CD14-positive monocyte (primary cell): ENCODE measurements at regions not wholly inside any gene's neighbourhood (a gene's known extent, or its start where the extent isn't known, plus 50 kb on each side); places are given as distances from the start of the nearest gene placed in this dataset.

Experiments used
- DNase-seq, 3 donors: peaks; one replicate each; pipeline ENCODE4 v3.0.0-alpha.2; 2011 to 2022
- H2AFZ ChIP-seq: 2 replicates; pipeline ENCODE4 v1.6.0; 2012; ENCODE audit warnings: mild to moderate bottlenecking, low read depth, low read length, inconsistent platforms; ENCODE audit not compliant: insufficient read depth, poor library complexity, severe bottlenecking
- H3K27ac ChIP-seq, 2 donors: 1 replicate in 1 of 2; 2 replicates in 1 of 2; pipeline ENCODE4 v1.5.1; 2012 to 2013; ENCODE audit warnings: low read length in 2 of 2, control low read depth in 1 of 2, inconsistent platforms in 1 of 2, low read depth in 1 of 2, mild to moderate bottlenecking in 1 of 2
- H3K27me3 ChIP-seq, 2 donors: one replicate each; pipeline versions ENCODE4 v1.6.0 to v1.6.1; 2011 to 2013; ENCODE audit warnings: low read length in 2 of 2; ENCODE audit not compliant: control insufficient read depth in 2 of 2, insufficient read depth in 2 of 2
- H3K36me3 ChIP-seq, 2 donors: replicated peaks in 1 of 2; 1 replicate in 1 of 2; 2 replicates in 1 of 2; pipeline versions ENCODE4 v1.5.1 to v1.6.1; 2012 to 2013; ENCODE audit warnings: low read length in 2 of 2, control low read depth in 1 of 2, inconsistent platforms in 1 of 2, mild to moderate bottlenecking in 1 of 2; ENCODE audit not compliant: insufficient read depth in 2 of 2, control insufficient read depth in 1 of 2
- H3K4me1 ChIP-seq, 2 donors: 1 replicate in 1 of 2; 2 replicates in 1 of 2; pipeline versions ENCODE4 v1.5.1 to v1.6.1; 2012 to 2013; ENCODE audit warnings: low read length in 2 of 2, control low read depth in 1 of 2, inconsistent platforms in 1 of 2, mild to moderate bottlenecking in 1 of 2, moderate library complexity in 1 of 2; ENCODE audit not compliant: insufficient read depth in 2 of 2, control insufficient read depth in 1 of 2
- H3K4me2 ChIP-seq: replicated peaks from 2 replicates; pipeline ENCODE3; 2012; ENCODE audit warnings: low read length, moderate library complexity, mild to moderate bottlenecking; ENCODE audit not compliant: poor library complexity, severe bottlenecking; ENCODE audit errors: extremely low read depth
- H3K4me3 ChIP-seq, 3 experiments: fragments of 200-600 bp in 1 of 3; sonication (generic) in 1 of 3; replicated peaks in 1 of 3; 1 replicate in 2 of 3; 2 replicates in 1 of 3; pipeline ENCODE4 v1.5.1; 2011 to 2013; ENCODE audit warnings: low read length in 3 of 3, mild to moderate bottlenecking in 3 of 3, control low read depth in 2 of 3, low read depth in 2 of 3, inconsistent platforms in 1 of 3, moderate library complexity in 1 of 3
- H3K79me2 ChIP-seq: 2 replicates; pipeline ENCODE4 v1.6.0; 2012; ENCODE audit warnings: mild to moderate bottlenecking, control low read depth, inconsistent platforms, low read length, moderate library complexity; ENCODE audit not compliant: insufficient read depth
- H3K9ac ChIP-seq: 2 replicates; pipeline ENCODE4 v1.6.0; 2017; ENCODE audit warnings: low read length, mild to moderate bottlenecking; ENCODE audit not compliant: insufficient read depth, poor library complexity, severe bottlenecking
- H3K9me3 ChIP-seq, 2 donors: replicated peaks in 1 of 2; 1 replicate in 1 of 2; 2 replicates in 1 of 2; pipeline versions ENCODE4 v1.5.1 to v1.6.1; 2012 to 2013; ENCODE audit warnings: low read length in 2 of 2, control low read depth in 1 of 2; ENCODE audit not compliant: control insufficient read depth in 1 of 2, insufficient read depth in 1 of 2
- H4K20me1 ChIP-seq: 2 replicates; pipeline ENCODE4 v1.6.0; 2012; ENCODE audit warnings: mild to moderate bottlenecking, low read length, control low read depth, moderate library complexity; ENCODE audit not compliant: insufficient read depth
- H3K27ac Mint-ChIP-seq, 7 donors: one replicate each; pipeline ENCODE4 v1.8.0; 2020; ENCODE audit warnings: mild to moderate bottlenecking in 7 of 7, mixed read lengths in 7 of 7, moderate library complexity in 6 of 7, inconsistent platforms in 2 of 7
- H3K27me3 Mint-ChIP-seq, 3 donors: one replicate each; pipeline ENCODE4 v1.8.0; 2021 to 2022; ENCODE audit warnings: low read depth in 3 of 3, mild to moderate bottlenecking in 3 of 3, mixed read lengths in 3 of 3, moderate library complexity in 3 of 3, inconsistent platforms in 1 of 3
- H3K36me3 Mint-ChIP-seq, 2 donors: one replicate each; pipeline ENCODE4 v1.8.0; 2020; ENCODE audit warnings: mixed read lengths in 2 of 2, inconsistent platforms in 1 of 2, mild to moderate bottlenecking in 1 of 2
- H3K4me1 Mint-ChIP-seq: one replicate; pipeline ENCODE4 v1.8.0; 2020; ENCODE audit warnings: mild to moderate bottlenecking, mixed read lengths
- H3K4me3 Mint-ChIP-seq, 2 donors: one replicate each; pipeline ENCODE4 v1.8.0; 2020; ENCODE audit warnings: mild to moderate bottlenecking in 2 of 2, mixed read lengths in 2 of 2, moderate library complexity in 1 of 2
- H3K9me3 Mint-ChIP-seq, 7 donors: one replicate each; pipeline ENCODE4 v1.8.0; 2020 to 2022; ENCODE audit warnings: mixed read lengths in 7 of 7, mild to moderate bottlenecking in 6 of 7, moderate library complexity in 6 of 7, inconsistent platforms in 2 of 7
- CTCF ChIP-seq: fragments of 200-600 bp; IDR thresholded peaks from one replicate; pipeline ENCODE4 v1.8.0; 2022; ENCODE audit warnings: antibody characterized with exemption, mild to moderate bottlenecking
- WGBS: methylation state at CpG from one replicate; pipeline ENCODE4 v1.1.5; 2013; ENCODE audit warnings: missing lambda C conversion rate; ENCODE audit not compliant: insufficient coverage; 5-methylcytosine and 5-hydroxymethylcytosine counted together
- intact Hi-C, 2 donors: fragments of 100-400 bp; cut with micrococcal nuclease; formaldehyde crosslinking; loops; one replicate each; pipeline versions ENCODE4 v1.15.0 to v1.15.1; 2023

GRCh38 chr1:30035522-30036228 is 687.7 kb downstream of the MATN1 start:
- Histone ChIP-seq H4K20me1 (no peaks in the 10 kb centered on the region), H3K27me3 (no peaks in the 10 kb centered on the region), H2AFZ (no peak overlapping the region), H3K27ac (no peak overlapping the region), H3K4me3 (no peak overlapping the region), H3K9me3 (peaks cover 0 to 8% of the 10 kb centered on the region in 2 donors), H3K4me2 (no peak overlapping the region), H3K9ac (no peak overlapping the region), H3K79me2 (no peaks in the 10 kb centered on the region), H3K36me3 (no peaks in the 10 kb centered on the region), H3K4me1 (no peaks in the 10 kb centered on the region)
- no peak overlapping the region for H3K4me3 Mint-ChIP-seq
- no peak for DNase-seq
- intact Hi-C loops = no loop called here
- H3K9me3 Mint-ChIP-seq = peaks cover 0 to 9% (median 5%) of the 10 kb centered on the region in 7 donors
- no peaks in the 10 kb centered on the region for H3K4me1 Mint-ChIP-seq
- H3K36me3 Mint-ChIP-seq = no peaks in the 10 kb centered on the region
- WGBS = 65% methylated on average over 3 of the region's 8 CpGs
- no peak overlapping the region for H3K27ac Mint-ChIP-seq
- H3K27me3 Mint-ChIP-seq = peaks cover 0 to 4% (median 3%) of the 10 kb centered on the region in 3 donors
- TF ChIP-seq CTCF = no peak

GRCh38 chr1:30034627-30035521 is 688.5 kb downstream of the MATN1 start:
- Histone ChIP-seq H3K36me3 (no peaks in the 10 kb centered on the region), H3K27me3 (no peaks in the 10 kb centered on the region), H3K9ac (no peak overlapping the region), H3K9me3 (peaks cover 0 to 8% of the 10 kb centered on the region in 2 donors), H3K27ac (no peak overlapping the region), H4K20me1 (no peaks in the 10 kb centered on the region), H3K4me1 (no peaks in the 10 kb centered on the region), H2AFZ (no peak overlapping the region), H3K79me2 (no peaks in the 10 kb centered on the region), H3K4me3 (no peak overlapping the region), H3K4me2 (no peak overlapping the region)
- H3K4me1 Mint-ChIP-seq = no peaks in the 10 kb centered on the region
- H3K27ac Mint-ChIP-seq = no peak overlapping the region
- H3K4me3 Mint-ChIP-seq = no peak overlapping the region
- no peaks in the 10 kb centered on the region for H3K36me3 Mint-ChIP-seq
- intact Hi-C loops = no loop called here
- H3K9me3 Mint-ChIP-seq = peaks cover 2 to 9% (median 5%) of the 10 kb centered on the region in 7 donors
- peaks cover 0 to 6% (median 6%) of the 10 kb centered on the region in 3 donors for H3K27me3 Mint-ChIP-seq
- DNase-seq = no peak
- no peak for TF ChIP-seq CTCF
- 60% methylated on average over 13 of the region's 24 CpGs for WGBS
